MCF 10A (cell line): ENCODE measurements at regions not wholly inside any gene's neighbourhood (a gene's known extent, or its start where the extent isn't known, plus 50 kb on each side); places are given as distances from the start of the nearest gene placed in this dataset.

ENCODE experiments used
- BruUV-seq: library from RNA; stranded (reverse); fragments of 400-500 nt; replicated peaks from 2 replicates; lab custom pipeline; 2021; lab: Mats Ljungman, UMichigan
- CTCF ChIA-PET: fragments of 300-600 bp; sonication (Branson Sonifier 250); formaldehyde crosslinking; extraction: SDS; loops from one replicate; lab custom pipeline; 2021; ENCODE audit warnings: antibody characterized with exemption, inconsistent platforms; lab: Yijun Ruan, JAX
- POLR2A ChIA-PET: fragments of 300-600, 350-650 bp; sonication (Branson Sonifier 250); formaldehyde crosslinking; extraction: SDS; loops from one replicate; lab custom pipeline; 2020; ENCODE audit warnings: antibody characterized with exemption, inconsistent platforms; lab: Yijun Ruan, JAX
- DNase-seq: peaks from one replicate; pipeline ENCODE4 v3.0.0-alpha.2; 2018; ENCODE audit not compliant: unreplicated experiment
- H3K27ac Mint-ChIP-seq: one replicate; pipeline ENCODE4 v1.8.0; 2022; ENCODE audit warnings: mild to moderate bottlenecking, low read depth, mixed read lengths; ENCODE audit not compliant: unreplicated experiment
- H3K27me3 Mint-ChIP-seq: one replicate; pipeline ENCODE4 v1.8.0; 2022; ENCODE audit warnings: mixed read lengths; ENCODE audit not compliant: insufficient read depth, unreplicated experiment
- H3K36me3 Mint-ChIP-seq: one replicate; pipeline ENCODE4 v1.8.0; 2022; ENCODE audit warnings: mild to moderate bottlenecking, moderate library complexity, mixed read lengths; ENCODE audit not compliant: insufficient read depth, unreplicated experiment
- H3K4me1 Mint-ChIP-seq: one replicate; pipeline ENCODE4 v1.8.0; 2022; ENCODE audit warnings: mixed read lengths; ENCODE audit not compliant: insufficient read depth, unreplicated experiment
- H3K4me3 Mint-ChIP-seq: one replicate; pipeline ENCODE4 v1.8.0; 2022; ENCODE audit warnings: mild to moderate bottlenecking, moderate library complexity, mixed read lengths; ENCODE audit not compliant: unreplicated experiment
- H3K9me3 Mint-ChIP-seq: one replicate; pipeline ENCODE4 v1.8.0; 2022; ENCODE audit warnings: mixed read lengths; ENCODE audit not compliant: unreplicated experiment
- CTCF ChIP-seq: fragments of 200-600 bp; IDR thresholded peaks from one replicate; pipeline ENCODE4 v1.8.0; 2022; ENCODE audit warnings: antibody characterized with exemption, mild to moderate bottlenecking; ENCODE audit not compliant: unreplicated experiment
- intact Hi-C: fragments of 100-400 bp; cut with micrococcal nuclease; formaldehyde crosslinking; loops from 2 replicates; pipeline ENCODE4 v1.14.1; 2022

DNA sequence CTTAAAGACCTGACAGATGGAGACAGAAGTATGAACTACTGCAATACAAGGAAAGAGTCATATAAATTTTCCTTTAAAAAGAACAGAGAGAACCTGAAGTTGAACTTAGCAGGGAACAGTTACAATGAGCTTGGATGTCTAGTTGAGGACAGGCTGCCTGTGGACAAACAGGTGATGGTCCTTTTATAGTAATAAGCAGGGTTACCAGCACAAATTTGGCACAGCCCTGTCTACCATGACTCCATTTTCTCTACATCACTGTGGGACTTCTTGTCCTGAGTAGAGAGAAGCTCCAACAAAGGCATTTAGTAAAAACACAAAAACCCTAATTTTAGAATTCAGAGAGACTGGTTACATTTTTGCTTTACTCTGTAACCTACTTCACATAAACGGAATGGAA lies 448.1 kb downstream of the PLCL1 start:
- Mint-ChIP-seq H3K27me3 (peaks cover 36% of the 10 kb centered on the region), H3K36me3 (no peaks in the 10 kb centered on the region), H3K4me3 (no peak overlapping the region), H3K27ac (no peak overlapping the region), H3K4me1 (no peaks in the 10 kb centered on the region), H3K9me3 (no peaks in the 10 kb centered on the region)
- BruUV-seq, result no TSS peak
- POLR2A ChIA-PET, result no interaction called here
- intact Hi-C loops, result no loop called here
- TF ChIP-seq CTCF, result no peak
- DNase-seq, result no peak
- CTCF ChIA-PET, result no interaction called here

- no peak for TF ChIP-seq CTCF
- no TSS peak for BruUV-seq
- Mint-ChIP-seq H3K4me1 (no peaks in the 10 kb centered on the region), H3K27ac (no peak overlapping the region), H3K36me3 (no peaks in the 10 kb centered on the region), H3K4me3 (no peak overlapping the region), H3K9me3 (no peaks in the 10 kb centered on the region), H3K27me3 (peaks cover 13% of the 10 kb centered on the region)
- intact Hi-C loops, result no loop called here
- ChIA-PET CTCF (no interaction called here), POLR2A (no interaction called here)
- DNase-seq, result no peak
These were observed 437.7 kb downstream of the PLCL1 start for GRCh38 chr2:198242093-198242492.

DNA sequence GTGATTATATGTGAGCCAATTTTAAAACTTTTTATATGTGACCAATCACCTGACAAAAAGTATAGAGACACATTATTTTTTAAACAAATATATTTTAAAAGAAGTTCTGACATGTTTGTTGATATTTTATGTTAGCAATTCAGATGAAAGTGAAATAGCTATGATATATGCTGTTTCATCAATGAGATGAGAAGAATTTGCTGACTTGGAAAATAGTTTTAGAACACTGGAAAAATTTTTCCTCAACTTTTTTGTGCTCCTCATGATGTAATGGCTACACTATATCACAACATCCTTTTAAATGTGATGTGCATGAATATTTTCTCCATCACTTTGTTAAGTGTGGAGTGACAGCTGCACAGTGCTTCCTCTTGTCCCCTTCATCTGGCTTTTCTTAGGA lies 434.0 kb downstream of the PLCL1 start:
- Mint-ChIP-seq H3K9me3 (no peaks in the 10 kb centered on the region), H3K4me3 (no peak overlapping the region), H3K4me1 (no peaks in the 10 kb centered on the region), H3K27ac (no peak overlapping the region), H3K27me3 (peaks cover 17% of the 10 kb centered on the region), H3K36me3 (no peaks in the 10 kb centered on the region)
- intact Hi-C loops, result no loop called here
- DNase-seq, result no peak
- CTCF ChIA-PET, result no interaction called here
- POLR2A ChIA-PET, result no interaction called here
- BruUV-seq, result no TSS peak
- no peak for TF ChIP-seq CTCF

GRCh38 chr2:198236338-198236737 lies 431.9 kb downstream of the PLCL1 start:
- H3K27ac Mint-ChIP-seq, result no peak overlapping the region
- H3K36me3 Mint-ChIP-seq, result no peaks in the 10 kb centered on the region
- no peak for DNase-seq
- no peaks in the 10 kb centered on the region for H3K9me3 Mint-ChIP-seq
- intact Hi-C loops, result no loop called here
- ChIA-PET POLR2A (no interaction called here), CTCF (interaction anchor here (2.1 kb wide), 1 partner anchor 60 kb away, joined by 7 read pairs; no protein-coding TSS in a partner anchor)
- H3K27me3 Mint-ChIP-seq, result peaks cover 31% of the 10 kb centered on the region
- no peaks in the 10 kb centered on the region for H3K4me1 Mint-ChIP-seq
- TF ChIP-seq CTCF, result no peak
- no peak overlapping the region for H3K4me3 Mint-ChIP-seq
- no TSS peak for BruUV-seq
